LHCN-M2 (cell line): ENCODE measurements at regions not wholly inside any gene's neighbourhood (a gene's known extent, or its start where the extent isn't known, plus 50 kb on each side); places are given as distances from the start of the nearest gene placed in this dataset.
A peak's percentile ranks its signal among the peaks of the same experiment; 100 is the strongest.

ENCODE experiments used
- DNase-seq: peaks from one replicate; pipeline ENCODE4 v3.0.0-alpha.2; 2012; ENCODE audit warnings: low read depth

DNA sequence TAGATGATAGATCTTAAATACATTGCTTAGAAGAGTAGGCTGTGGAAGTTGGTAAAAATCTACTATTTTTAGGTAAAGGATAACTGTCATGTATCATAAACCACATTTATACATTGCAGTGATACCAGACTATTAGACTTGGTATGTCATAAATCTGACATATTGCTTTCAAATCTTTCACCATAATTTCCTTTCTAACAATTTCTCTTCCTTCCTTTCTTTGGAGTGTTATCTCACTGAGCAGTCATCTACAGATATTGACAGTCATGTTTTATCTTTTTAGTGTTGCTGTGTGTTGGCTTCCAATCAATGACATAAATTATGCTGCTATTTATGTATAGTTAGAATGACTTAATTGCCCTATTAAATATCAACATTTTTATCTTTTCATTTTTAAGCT, 588.7 kb downstream of the TUSC7 start:
- no peak for DNase-seq

- no peak for DNase-seq
Measured at GRCh38 chr3:117302428-117302827, 592.8 kb downstream of the TUSC7 start.

DNA sequence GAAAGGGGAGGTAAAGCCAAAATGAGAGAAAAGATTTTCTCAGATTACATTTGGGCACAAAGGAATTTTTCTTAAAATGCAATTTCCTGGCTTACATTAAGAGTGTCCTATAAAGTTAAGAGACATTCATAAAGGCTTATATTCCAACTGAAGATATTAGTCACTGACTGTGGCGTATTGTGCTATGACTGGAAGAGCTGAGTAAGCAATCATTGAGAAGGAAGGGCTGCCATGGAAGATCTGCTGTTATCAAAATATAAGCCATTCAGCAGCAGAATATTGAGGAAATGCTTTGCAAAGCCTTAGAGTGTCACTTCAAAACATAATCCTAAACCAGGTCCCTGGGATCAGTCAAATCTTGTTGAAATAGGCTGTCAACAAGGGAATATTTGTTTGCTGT, 593.9 kb downstream of the TUSC7 start:
- no peak for DNase-seq

DNA sequence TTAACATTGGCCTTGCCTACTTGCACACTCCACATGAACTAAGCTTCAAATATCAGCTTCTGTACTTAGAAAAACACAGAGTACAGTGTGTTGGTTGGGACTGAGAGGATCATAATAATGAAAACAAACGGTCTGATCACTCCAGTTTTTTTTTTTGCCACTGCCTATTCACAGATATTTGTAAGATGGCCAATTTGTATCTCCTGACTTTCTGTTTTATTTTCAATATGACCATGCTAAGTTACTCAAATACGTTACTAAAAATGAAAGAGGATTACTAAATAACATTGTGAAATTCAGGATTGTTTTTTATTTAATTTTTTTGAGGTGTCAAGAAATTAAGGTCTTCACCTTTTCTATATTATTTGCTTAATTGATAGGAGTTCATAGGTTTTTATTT, 595.1 kb downstream of the TUSC7 start:
- no peak for DNase-seq

DNA sequence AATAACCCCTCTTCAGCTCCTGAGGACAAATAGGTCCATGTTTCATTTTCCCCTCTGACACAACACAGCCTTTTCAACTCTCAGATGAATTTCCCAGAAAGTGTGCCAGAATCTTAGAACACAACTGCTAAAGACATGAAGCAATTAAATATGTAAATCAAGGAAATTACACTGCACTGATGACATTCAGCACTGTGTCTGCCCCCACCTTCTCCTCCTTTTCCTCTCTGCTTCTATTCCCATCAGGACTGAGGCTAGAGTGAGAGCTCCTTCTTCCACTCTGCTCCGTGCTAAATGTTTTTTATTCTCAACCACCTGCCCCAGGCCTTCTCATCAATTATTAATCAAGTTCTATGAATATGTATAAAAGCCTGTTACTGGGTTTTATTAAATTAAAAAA, 596.1 kb downstream of the TUSC7 start:
- no peak for DNase-seq

- DNase-seq, result no peak
Measured at GRCh38 chr3:117306299-117306698, 596.7 kb downstream of the TUSC7 start.

DNA sequence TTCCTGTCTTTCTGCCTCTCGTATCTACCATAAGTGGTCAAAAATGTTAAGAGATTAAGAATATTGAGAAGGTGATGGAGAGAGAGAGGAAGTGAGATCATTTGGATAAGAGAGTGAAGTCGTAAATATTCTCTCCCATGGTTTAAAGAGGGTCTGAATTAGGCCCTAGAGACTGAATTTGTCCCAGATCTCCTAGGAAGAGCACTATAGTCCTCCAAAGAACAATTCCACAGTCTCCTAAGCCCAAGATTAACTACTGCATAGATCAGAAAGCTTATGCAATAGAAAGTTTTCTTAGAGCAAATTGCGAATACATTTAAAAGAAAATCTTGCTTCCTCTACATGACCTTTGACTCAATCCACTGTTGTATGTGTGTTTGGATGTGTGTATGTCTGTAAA, 598.8 kb downstream of the TUSC7 start:
- no peak for DNase-seq

GRCh38 chr3:117308756-117309155, 599.2 kb downstream of the TUSC7 start:
- DNase-seq, result no peak

DNA sequence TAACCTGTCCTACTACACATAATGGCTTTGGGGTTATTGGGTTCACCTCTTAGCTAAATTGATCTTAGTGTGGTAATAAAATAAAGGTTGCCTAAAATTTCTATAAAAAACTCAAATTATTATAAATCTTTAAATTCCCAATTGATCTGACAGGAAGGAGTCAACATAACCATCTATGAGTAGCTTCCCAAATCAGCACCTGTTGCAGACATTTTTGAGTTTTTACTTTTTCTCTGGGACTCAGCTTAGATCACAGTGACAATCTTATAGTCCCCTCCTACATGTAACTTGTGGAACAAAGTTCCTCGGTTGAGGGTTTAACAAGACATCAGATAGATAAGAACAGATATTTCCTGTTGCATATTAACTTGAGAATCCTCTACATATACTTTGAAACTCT, 601.0 kb downstream of the TUSC7 start:
- DNase-seq, result no peak

- no peak for DNase-seq
Measured at GRCh38 chr3:117314441-117315150, 605.0 kb downstream of the TUSC7 start.

DNA sequence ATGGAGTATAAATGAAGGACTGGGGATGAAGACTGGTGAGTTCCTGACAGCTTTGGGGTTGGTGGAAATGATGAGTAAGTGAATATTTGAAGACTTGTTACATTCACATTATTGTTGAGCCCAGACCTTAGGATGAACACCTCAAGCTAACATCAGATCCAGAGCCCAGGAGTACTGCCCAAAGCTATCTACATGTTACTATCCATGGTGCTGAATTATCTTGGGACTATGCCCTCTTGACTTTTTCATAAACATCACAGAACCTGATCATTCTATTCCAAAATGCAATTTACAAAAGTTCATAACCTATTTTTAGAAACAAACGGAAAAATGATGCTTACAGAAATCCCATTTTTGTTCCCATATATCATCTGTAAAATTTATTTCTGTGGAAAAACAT, 613.3 kb downstream of the TUSC7 start:
- DNase-seq, result peak; percentile 0

GRCh38 chr3:117346901-117347300, 637.3 kb downstream of the TUSC7 start:
- DNase-seq, result no peak

- DNase-seq, result no peak
Measured at GRCh38 chr3:117348884-117349283, 639.3 kb downstream of the TUSC7 start.

DNA sequence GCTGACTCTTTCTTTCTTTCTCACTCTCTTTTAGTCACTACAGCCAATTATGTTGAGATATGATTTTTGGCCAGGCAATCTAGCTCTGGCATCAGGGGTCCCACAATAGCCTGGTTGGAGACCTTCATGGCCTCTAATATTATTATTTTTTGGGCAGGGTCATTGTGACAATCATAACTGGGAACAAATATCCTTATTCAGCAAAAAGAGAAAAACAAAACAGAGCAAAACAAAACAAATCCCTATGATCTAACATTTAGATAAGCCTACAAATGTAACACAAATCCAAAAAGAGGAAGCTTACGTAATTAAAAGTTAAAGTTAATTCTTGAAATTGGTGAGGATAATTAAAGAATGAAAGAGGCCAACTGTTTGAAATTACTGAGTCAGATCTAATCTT, 640.0 kb downstream of the TUSC7 start:
- DNase-seq, result no peak

DNA sequence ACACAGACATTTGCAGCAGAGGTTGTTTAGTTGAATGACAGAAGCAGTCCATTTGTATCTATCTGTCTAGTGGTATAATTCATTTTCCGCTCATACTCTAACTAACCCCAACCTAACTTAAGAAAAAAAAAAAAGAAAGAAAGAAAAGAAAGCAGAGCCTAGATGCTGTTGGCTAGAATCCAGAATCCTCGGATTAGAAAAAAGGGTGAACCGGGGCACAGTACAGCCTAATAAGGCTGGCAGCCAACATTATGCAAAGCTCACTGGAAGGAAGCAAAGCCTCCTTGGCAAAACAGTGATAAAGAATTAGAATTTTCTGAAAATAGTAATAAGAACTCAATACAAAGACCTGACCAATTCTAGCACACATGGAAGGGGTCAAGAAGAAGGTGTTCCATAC, 640.8 kb downstream of the TUSC7 start:
- DNase-seq, result no peak

DNA sequence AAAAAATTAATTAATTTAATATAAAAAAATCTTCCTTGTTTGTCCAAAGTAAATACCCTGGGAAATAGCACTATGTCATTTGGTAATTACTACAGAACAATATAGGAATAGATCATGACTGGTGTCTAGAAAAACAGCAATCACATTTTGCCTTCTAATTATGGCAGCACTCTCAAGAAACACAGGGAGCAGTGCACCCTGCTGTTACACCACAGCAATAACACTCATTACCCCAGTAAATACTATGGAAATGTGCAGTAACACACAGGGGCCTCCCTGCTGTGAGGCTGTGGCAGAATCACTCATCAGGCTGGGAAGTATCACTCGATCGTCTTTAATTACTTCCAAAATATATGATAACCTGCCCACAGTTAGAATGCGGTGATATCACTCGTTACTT, 646.0 kb downstream of the TUSC7 start:
- no peak for DNase-seq

DNA sequence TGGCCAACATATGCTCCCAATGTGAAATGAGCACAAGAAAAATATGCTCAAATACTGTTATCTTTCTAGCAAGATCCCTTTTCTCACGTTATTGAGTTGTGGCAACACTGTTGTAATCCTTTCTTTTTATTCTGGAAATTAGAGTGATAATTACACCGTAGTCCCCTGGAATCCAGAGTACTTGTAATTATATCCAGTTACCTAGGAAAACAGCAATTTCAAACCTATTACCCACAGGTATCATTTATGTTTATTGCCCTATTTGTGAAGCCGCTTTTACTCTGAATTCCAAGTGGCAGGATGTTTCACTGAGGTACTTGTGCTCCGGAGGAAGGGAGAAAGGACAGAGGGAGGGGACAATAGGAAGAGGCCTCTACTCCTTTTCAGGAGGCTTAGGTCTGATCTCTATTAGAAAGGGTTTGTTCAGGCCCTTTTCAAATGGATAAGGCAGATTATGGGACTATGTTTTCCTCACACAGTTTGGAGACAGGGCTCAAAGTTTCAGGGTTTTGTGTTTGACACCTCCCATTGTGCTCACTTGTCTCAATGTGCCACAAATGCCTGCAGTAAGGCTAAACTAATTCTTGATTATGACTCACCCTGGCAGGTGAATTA, 646.6 kb downstream of the TUSC7 start:
- DNase-seq, result no peak

- no peak for DNase-seq
Measured at GRCh38 chr3:117358717-117359314, 649.2 kb downstream of the TUSC7 start.

- DNase-seq, result no peak
Measured at GRCh38 chr3:117366574-117366973, 657.0 kb downstream of the TUSC7 start.

GRCh38 chr3:117367861-117368260, 658.3 kb downstream of the TUSC7 start:
- no peak for DNase-seq

GRCh38 chr3:117380631-117381030, 671.1 kb downstream of the TUSC7 start:
- no peak for DNase-seq

GRCh38 chr3:117393119-117393518, 683.5 kb downstream of the TUSC7 start:
- no peak for DNase-seq
